Fibroblast of peridontal ligament (primary cell): ENCODE measurements at regions not wholly inside any gene's neighbourhood (a gene's known extent, or its start where the extent isn't known, plus 50 kb on each side); places are given as distances from the start of the nearest gene placed in this dataset.
"Not testable (repeated sequence)": the region's sequence is repeated elsewhere in the genome, so short reads cannot be mapped to it uniquely, and the experiment has no call there.

Experiments
- DNase-seq: peaks from one replicate; pipeline ENCODE4 v3.0.0-alpha.2; 2010; ENCODE audit errors: extremely low read depth

DNA sequence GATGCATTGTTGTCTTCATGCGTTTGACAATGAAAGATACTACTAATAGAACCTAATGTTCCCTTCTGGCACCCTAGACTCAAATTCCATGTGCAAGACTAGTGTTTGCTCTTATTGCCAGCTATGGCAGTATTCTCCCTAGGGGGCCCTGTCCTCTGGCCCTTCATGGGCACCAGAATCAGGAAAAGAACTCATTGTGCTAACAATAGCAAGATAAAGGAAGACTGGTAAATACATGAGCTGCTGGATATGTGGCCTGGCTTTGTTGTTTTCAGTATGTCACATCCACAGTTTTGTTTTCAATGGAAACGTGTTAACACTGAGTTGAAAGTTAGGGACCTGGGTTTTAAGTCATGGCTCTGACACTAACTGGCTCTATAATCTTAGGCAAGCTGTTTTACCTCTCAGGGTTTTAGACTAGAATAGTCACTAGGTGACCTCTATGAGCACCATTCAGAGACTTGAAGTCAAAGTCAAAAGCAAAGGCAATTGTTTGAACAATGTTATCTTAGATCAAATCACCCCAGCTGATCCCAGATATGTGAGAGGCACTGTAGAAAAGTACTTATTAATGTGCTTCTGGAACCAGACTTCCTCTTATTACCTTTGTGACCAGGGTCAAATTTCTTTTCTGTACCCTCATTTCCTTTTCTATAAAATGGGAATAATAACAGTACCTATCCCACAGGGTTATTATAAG lies 253.7 kb upstream of the DIAPH2 start:
- DNase-seq: no peak

DNA sequence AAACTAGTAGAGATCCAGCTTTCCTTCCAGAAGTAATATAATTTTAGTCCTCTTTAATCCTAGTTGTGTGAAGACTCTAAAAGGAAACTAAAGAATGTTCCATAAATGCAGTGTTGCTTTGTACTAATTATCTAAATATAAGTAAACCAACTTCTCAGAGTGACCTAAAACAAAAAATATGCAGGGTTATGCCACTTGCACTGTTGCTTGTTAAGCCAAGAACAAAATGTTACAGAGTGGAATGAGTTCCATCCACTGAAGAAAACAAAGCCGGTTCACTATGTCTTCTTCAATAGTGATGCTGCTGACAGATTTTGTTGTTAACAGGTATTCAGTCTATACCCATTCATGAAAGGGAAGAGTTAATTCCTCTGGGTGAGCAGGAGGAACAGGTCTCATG lies 252.0 kb upstream of the DIAPH2 start:
- DNase-seq: peak; percentile 23

DNA sequence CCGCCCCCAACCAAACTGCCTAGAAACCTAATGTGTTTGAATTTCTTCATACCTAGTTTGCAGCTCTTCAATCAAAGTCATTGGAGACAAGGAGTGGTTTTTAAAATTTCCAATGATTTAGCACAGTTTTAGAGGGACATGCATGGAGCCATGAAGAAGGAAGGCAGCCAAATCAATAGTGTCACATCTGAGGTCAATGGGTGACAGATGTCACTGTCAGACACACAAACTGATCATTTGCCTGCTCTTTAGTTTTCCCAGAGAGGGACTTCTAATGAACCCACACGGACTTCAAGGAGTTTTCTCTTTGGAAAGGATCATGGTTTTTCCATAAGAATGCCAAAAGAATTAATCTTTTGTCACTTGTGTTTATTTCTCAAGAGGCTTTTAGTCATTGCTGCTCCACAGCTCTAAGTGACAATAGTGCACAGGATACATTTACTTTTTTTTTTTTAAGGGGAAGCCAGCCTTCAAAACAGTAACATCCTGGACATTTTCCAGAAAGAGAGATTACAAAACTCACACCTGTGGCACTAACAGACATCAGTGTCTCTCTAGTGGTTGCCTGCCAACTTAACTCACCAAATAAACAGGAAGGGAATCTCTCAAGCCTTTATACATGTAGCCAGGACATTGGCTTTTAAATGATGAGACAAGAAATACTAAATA lies 251.1 kb upstream of the DIAPH2 start:
- DNase-seq: no peak

DNA sequence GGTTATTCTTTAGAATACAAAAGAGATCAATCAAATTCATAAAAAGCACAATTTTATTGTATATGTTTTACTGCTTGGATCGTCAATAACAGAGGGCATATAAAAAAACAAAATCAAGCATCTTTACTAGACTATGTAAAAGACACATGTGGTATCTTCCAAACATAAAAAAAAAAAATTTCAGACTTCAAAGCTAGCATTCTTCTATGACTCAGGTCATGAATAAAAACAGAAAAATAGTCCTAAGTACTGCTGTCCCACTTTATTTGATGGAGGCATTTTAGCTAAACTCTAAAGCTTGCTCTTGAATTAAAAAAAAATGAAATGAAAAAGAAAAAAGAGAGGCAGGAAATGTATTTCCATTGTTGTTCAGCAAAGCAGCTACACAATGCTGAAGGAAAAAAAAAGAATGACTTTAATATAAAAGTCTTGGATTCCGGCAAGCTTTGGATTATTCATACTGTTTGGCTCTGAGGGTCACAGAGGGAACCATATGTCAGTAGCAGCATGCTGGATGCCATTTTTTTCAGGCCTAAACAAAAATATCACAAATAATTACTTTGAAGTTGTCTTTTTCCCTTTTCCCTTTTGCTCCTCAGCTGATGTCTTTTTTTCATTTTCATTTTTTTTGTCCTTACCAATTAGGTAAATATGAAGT lies 249.1 kb upstream of the DIAPH2 start:
- DNase-seq: peak; percentile 25

DNA sequence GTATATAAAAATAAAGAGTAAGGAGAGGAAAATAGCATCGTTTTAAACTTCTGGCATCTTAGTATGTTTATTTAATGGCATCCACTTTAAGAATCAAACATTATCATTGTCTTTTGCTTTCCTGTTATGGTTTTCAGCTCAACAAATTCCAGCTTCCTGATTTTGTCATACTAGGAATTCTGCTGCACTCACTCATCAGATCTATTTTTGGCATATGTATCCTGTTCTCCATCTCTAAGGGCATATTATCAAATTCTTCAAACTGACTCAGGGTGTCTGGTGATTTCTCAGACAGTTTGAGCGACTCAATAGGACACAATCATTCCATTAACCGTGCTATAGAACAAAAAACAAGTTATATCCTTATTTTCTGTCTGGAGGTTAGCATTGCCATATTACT lies 248.5 kb upstream of the DIAPH2 start:
- DNase-seq: peak; percentile 77

DNA sequence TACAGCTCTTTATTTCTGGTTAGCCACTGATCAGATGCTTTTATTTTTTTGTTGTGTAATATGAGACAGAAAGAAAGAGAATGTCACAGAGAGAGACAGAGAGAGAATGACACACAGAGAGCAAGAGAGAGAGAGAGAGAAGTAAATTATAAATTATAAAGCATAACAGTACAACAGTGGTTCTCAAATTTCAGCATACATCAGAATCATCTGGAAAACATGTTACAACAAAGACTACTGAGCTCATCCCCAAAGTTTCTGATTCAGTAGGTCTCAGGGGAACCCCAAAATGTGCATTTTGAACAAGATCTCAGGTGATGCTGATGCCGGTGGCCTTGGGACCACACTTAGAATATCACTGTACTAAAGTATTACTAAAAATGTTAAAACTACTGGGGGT lies 245.8 kb upstream of the DIAPH2 start:
- DNase-seq: peak; percentile 54

DNA sequence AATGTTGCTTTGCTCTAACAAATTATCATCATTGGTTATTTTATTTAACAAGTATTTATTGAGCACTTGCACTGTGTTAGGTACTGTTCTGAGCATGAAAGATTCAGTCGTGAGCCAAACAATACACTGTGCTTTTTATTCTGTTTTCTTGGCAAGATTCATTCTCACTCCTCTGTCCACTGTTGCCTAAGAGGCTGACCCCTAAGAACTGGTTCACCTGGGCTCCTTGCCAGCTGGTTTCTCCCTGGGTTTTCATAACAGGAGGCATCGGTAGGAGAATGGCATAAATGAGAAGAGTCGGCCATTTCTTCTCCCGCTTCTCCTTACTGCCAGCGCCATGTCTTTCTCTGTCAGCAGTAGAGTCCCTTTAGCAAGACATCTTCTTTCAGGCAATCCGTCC lies 243.7 kb upstream of the DIAPH2 start:
- no peak for DNase-seq

DNA sequence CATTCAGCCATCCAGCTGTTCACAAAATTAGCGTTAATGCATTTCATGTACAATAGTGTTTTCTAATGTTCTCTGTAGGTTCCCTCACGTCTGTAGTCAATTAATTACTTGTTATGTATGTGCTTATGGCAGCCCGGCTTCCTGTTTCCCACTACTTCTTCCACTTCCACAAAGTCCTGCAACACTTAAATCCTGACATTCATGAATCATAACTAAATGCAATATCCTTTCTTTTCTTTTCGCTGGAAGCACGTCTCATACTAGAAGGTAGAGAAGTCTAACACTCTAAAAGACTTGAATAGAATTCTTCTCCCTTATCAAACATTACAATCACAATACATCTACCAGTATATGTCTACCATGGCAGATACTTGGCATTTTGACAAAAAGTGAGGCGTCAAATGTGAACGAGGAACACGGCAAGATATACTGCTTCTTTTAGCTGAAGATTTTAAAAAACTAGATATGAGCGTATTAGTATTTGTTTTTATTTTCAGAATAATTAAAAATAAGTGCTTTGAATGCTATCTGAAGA lies 239.0 kb upstream of the DIAPH2 start:
- no peak for DNase-seq

DNA sequence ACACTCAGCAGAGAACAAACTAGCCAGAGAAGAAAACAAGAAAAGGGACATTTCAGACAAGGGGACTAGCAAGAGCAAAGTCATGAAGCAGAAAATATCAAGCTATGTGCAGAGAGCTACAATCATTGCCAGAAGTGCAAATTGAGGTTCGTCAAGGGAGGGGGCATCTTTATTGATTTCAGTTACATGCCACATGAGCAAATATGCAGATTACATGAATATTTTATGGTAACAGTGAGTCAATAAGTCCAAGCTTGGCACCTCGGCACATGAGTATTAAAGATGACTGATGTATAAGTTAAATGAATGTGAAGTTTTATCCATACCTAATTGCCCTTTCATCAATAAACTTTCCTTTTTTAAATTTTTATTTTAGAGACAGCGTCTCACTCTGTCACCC lies 238.1 kb upstream of the DIAPH2 start:
- DNase-seq: no peak

DNA sequence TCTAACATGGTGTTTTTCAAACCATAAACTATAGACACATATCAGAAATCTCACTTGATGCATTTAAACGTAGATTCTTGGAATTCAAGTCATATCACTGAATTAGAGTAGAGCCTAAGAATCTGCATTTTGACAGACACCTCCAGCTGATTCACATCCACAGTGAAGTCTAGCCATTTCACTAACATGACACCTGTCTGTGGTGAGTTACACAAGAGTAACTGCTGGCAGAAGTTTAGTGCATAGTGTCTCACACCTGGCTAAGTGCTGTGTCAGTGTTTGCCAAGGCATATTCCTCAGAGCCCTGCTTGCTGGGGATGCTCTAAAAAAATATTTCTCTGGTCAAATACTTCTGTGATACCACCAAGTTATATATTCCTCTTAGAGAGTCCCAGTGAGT lies 237.5 kb upstream of the DIAPH2 start:
- no peak for DNase-seq

DNA sequence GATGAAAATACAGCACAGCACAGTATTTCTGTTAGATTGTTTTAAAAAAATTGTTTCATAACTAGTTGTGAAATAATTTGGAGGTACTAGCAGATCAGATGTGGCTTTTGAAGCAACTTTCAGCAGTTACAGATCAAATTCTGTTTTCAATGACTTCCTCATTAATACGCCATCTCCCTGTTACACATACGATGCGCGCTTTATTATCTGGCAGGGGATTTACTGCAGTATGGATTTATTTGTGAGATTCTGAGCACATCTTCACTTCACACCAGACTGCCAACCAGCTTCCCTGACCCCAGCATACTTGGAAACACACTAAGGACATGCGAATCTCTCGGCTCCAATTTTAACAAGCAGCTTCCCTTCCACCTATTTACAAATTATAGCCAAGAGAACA lies 235.5 kb upstream of the DIAPH2 start:
- no peak for DNase-seq

DNA sequence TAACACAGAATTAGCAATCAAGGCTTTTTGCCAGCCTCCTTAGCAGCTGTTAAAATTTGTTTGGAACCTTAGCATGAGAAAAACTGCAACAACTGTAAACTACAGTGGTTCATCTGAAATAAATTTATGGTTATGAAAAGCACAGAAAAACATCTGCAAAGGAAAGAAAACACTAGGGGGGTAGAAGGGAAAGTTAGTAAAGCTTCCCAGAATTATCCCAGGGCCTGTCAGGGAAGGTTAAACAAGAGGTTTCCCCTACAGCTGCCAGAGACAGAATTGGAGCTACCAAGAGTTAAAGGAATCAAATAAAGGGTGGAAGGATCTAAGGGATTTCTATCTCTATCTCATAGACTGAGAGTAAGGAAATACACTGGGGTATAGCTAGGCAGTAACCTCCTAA lies 234.7 kb upstream of the DIAPH2 start:
- no peak for DNase-seq

DNA sequence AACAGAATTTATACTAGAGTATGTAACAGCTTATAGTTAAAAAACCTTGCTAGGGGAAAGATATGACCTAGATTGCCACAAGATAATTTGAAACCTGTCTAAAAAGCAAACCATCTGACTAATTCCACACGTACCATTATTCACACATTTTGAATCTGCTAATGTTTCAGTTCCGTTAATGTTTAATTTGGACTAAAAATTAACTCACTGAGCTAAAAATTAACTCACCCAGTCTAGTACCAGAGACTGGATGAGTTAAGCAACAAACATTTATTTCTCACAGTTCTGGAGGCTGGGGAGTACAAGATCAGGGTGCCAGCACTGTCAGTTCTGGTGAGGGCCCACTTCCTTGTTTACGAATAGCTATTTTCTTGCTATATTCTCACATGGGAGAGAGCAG lies 231.5 kb upstream of the DIAPH2 start:
- DNase-seq: no peak

DNA sequence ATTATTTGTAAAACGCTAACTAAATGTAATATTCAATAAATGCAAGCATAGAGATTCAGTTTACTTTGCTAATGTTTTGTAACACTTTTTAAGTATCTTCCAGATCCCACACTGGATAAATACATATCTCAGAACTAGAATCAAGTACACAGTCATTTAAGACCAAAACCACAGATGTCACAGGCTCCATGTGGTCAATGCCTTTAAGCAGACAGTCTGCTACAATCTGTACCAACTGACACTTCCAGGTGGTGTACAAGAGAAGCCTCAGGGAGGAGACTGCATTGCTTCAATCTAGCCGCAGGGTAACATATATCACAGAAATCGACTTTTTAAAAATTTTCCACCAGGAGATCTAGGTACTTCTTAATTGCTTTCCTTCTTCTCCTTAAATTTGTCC lies 229.6 kb upstream of the DIAPH2 start:
- DNase-seq: no peak

DNA sequence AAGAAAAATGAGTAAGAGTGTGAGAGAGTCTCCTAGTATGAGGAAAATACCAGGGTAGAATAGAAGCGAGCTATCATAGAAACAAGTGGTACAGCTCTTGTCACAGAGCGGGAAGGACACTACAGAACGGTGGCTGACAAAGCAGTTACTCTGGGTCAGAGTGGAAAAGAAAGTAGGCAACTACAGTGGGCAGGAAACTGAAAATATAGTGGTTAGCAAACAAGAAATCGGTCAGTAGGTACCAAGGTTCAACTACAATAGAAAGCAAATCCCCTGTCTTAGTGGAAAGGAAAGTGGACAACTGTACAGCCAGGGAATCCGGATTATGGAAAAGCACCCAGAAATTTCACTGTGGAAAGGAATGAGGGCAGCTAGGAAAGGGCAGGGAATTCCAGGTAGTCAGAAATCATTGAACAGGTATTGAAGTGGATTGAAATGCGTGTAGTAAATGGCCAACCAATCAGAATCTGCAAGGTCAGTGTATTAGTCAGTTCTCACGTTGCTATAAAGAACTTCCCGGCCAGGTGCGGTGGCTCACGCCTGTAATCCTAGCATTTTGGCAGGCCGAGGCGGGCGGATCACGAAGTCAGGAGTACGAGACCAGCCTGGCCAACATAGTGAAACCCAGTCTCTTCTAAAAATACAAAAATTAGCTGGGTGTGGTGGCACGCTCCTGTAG lies 219.6 kb upstream of the DIAPH2 start:
- no peak for DNase-seq

DNA sequence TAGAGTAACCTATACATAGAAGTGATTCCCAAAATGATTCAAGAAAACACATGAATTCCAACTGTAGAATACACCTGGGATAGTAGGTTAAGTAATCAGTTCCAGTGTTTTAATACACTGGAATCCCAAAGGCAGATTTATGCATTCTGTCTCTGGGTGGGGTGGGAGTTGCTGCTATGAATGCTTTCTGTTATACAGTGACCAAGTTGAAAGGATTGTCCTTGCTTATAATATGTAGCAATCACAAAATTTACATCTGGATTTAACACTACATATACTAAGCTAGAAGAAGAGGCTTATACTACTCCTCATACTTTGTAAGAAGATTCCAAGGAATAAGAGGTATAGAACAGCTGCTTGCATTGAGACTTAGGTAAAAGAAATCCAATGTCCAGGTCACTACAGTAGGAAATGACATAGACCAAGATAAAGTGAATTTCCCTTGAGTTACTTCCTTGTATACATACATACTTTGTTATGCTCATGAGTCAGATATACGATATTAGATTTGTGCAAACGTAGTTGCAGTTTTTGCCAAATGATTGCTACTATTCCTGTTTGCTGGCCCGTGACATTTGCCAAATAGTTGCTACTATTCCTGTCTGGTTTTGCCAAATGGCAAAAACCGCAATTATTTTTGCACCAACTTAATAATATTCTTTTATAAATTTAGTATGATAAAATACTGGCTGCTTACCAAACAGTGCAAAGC lies 210.5 kb upstream of the DIAPH2 start:
- DNase-seq: peak; percentile 3

DNA sequence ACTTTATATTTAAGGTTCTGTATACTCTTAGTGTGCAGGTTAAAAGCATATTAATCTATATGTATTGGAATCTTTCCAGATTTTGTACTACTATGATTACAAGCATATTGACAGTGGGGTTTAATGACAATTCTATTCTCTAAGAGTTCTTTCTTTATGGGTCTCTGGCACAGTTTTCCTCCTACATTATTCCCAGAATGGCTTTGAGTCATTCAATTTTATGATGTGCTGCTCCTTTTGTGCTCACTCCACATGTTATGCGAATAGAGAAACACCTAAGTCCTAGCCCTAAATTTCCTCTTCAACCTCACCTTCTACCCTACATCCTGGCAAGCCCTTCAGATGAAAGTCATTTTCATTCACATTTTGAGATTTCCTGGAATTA lies 209.9 kb upstream of the DIAPH2 start:
- no peak for DNase-seq

DNA sequence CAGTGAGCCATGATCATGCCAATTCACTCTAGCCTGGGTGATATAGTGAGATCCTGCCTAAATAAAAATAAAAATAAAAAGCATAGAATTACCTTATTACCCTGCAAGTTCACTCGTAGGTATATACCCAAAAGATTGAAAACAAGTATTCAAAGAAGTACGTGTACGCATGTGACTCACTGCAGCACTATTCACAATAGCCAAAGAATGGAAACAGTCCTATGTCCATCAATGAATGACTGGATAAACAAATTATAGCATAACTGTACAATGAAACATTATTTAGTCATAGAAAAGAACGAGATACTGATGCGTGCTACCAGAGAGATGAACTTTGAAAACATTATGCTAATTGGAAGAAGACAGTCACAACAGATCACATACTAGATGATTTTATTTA lies 204.6 kb upstream of the DIAPH2 start:
- DNase-seq: peak; percentile 32

DNA sequence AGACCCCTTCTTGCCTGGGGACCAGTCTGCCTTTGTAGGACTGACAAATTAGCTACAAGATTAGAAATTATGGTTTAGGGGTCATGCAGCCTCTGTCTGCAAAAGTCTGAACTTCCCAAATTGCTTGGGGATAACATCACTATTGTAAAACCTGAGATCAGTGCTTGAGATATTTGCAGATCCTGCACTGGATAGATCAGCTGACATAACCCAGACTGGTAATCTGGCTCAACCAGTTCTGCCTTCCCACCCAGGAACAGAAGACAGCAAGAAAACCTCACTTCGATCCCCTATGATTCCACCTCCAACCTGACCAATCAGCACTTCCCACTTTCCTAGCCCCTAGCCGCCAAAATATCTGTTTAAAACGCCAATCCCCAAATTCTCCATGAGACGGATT lies 202.8 kb upstream of the DIAPH2 start:
- no peak for DNase-seq

DNA sequence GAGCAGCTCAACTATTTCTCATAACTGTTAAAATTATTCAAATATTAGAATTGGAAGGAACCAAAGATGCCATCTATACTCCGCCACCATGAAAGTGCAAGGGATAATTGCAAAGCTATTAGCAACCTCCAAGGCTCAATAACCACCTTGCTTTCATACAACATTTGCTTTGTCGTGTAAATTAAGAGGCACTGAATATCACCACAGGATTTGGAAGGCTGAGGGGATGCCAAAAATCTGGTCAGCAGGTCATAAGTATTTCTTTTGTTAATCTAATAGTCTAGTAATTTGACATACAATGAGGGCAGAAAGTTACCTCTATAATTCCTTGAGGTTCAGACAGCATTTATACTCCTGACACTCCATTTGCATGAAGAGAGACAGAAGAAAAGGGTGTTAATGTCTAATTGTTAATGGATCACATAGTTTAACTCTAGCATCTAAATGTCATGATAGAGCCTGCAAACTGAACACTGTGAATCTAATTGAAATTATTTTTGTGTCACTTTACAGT lies 200.9 kb upstream of the DIAPH2 start:
- DNase-seq: no peak

DNA sequence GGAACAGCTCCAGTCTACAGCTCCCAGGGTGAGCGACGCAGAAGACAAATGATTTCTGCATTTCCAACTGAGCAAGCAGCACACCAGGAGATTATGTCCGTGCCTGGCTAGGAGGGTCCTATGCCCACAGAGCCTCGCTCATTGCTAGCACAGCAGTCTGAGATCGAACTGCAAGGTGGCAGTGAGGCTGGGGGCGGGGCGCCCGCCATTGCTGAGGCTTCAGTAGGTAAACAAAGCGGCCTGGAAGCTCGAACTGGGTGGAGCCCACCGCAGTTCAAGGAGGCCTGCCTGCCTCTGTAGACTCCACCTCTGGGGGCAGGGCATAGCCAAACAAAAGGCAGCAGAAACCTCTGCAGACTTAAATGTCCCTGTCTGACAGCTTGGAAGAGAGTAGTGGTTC lies 198.0 kb upstream of the DIAPH2 start:
- DNase-seq: not testable (repeated sequence)

DNA sequence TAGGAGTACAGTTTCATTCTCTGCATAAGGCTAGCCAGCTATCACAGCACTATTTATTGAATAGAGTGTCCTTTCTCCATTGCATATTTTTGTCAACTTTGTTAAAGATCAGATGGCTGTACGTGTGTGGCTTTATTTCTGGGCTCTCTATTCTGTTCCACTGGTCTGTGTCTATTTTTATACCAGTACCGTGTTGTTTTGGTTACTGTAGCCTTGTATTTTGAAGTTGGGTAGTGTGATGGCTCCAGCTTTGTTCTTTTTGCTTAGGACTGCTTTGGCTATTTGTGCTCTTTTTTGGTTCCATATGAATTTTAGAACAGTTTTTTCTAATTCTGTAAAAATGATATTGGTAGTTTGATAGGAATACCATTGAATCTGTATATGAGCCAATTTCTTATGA lies 182.1 kb upstream of the DIAPH2 start:
- DNase-seq: no peak
